ENCODE measurements at regions not wholly inside any gene's neighbourhood (a gene's known extent, or its start where the extent isn't known, plus 50 kb on each side); places are given as distances from the start of the nearest gene placed in this dataset.

DNA sequence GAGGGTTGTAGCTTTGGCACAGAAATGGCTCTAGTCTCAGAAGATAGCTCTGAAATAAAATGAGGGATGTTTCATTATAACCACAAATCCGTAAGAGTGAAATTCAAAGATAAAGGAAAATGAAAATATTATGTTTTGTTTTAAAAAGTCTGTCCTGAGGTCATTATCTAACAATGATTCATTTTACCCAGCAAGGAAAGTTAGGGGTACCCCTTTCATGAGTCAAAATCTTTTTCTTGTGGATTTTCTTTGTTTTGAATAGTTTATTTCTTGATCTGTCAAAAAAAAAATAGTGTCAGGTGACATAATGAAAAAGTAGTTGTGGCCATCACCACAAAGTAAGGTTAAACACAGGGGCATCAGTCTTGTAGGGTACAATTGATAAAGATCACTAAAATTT, 59.7 kb upstream of the MYB start:
- TF ChIP-seq, protein P1, sequence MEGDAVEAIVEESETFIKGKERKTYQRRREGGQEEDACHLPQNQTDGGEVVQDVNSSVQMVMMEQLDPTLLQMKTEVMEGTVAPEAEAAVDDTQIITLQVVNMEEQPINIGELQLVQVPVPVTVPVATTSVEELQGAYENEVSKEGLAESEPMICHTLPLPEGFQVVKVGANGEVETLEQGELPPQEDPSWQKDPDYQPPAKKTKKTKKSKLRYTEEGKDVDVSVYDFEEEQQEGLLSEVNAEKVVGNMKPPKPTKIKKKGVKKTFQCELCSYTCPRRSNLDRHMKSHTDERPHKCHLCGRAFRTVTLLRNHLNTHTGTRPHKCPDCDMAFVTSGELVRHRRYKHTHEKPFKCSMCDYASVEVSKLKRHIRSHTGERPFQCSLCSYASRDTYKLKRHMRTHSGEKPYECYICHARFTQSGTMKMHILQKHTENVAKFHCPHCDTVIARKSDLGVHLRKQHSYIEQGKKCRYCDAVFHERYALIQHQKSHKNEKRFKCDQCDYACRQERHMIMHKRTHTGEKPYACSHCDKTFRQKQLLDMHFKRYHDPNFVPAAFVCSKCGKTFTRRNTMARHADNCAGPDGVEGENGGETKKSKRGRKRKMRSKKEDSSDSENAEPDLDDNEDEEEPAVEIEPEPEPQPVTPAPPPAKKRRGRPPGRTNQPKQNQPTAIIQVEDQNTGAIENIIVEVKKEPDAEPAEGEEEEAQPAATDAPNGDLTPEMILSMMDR (IDR thresholded peaks at IDR 0.05) = no peak
- no peak for TF ChIP-seq POLR2A (IDR thresholded peaks at IDR 0.05)

Data from esophagus squamous epithelium (tissue), 4 donors.